ENCODE measurements at regions not wholly inside any gene's neighbourhood (a gene's known extent, or its start where the extent isn't known, plus 50 kb on each side); places are given as distances from the start of the nearest gene placed in this dataset.
"Not testable (repeated sequence)": the region's sequence is repeated elsewhere in the genome, so short reads cannot be mapped to it uniquely, and the experiment has no call there.

GRCh38 chr18:39134255-39134654 lies 1568.7 kb upstream of the CELF4 start:
- no peak for DNase-seq (ENCODE audit: low spot score)

GRCh38 chr18:39127538-39127937 lies 1561.9 kb upstream of the CELF4 start:
- not testable (repeated sequence) for DNase-seq (ENCODE audit: low spot score)

- no peak for DNase-seq (ENCODE audit: low spot score)
Observed at GRCh38 chr18:39113790-39114189, 1548.2 kb upstream of the CELF4 start.

- DNase-seq (ENCODE audit: low spot score) = no peak
Observed at GRCh38 chr18:39105104-39105503, 1539.5 kb upstream of the CELF4 start.

- DNase-seq (ENCODE audit: low spot score) = no peak
Observed at GRCh38 chr18:39072970-39073369, 1507.4 kb upstream of the CELF4 start.

GRCh38 chr18:39062426-39062825 lies 1496.8 kb upstream of the CELF4 start:
- no peak for DNase-seq (ENCODE audit: low spot score)

- no peak for DNase-seq (ENCODE audit: low spot score)
Observed at GRCh38 chr18:39058386-39059000, 1492.9 kb upstream of the CELF4 start.

- no peak for DNase-seq (ENCODE audit: low spot score)
Observed at GRCh38 chr18:39057423-39058064, 1491.9 kb upstream of the CELF4 start.

GRCh38 chr18:39053571-39053970 lies 1488.0 kb upstream of the CELF4 start:
- DNase-seq (ENCODE audit: low spot score) = no peak

GRCh38 chr18:39051013-39051412 lies 1485.4 kb upstream of the CELF4 start:
- no peak for DNase-seq (ENCODE audit: low spot score)

- DNase-seq (ENCODE audit: low spot score) = no peak
Observed at GRCh38 chr18:39039813-39040212, 1474.2 kb upstream of the CELF4 start.

GRCh38 chr18:39037925-39038324 lies 1472.3 kb upstream of the CELF4 start:
- no peak for DNase-seq (ENCODE audit: low spot score)

- no peak for DNase-seq (ENCODE audit: low spot score)
Observed at GRCh38 chr18:39033312-39033711, 1467.7 kb upstream of the CELF4 start.

GRCh38 chr18:39031647-39032046 lies 1466.0 kb upstream of the CELF4 start:
- DNase-seq (ENCODE audit: low spot score) = no peak

- DNase-seq (ENCODE audit: low spot score) = no peak
Observed at GRCh38 chr18:39030124-39030655, 1464.6 kb upstream of the CELF4 start.

GRCh38 chr18:39025531-39025930 lies 1459.9 kb upstream of the CELF4 start:
- no peak for DNase-seq (ENCODE audit: low spot score)

- DNase-seq (ENCODE audit: low spot score) = no peak
Observed at GRCh38 chr18:39019989-39020388, 1454.4 kb upstream of the CELF4 start.

GRCh38 chr18:39007031-39007902 lies 1441.7 kb upstream of the CELF4 start:
- no peak for DNase-seq (ENCODE audit: low spot score)

GRCh38 chr18:38996056-38996455 lies 1430.5 kb upstream of the CELF4 start:
- no peak for DNase-seq (ENCODE audit: low spot score)

GRCh38 chr18:38993342-38993741 lies 1427.7 kb upstream of the CELF4 start:
- DNase-seq (ENCODE audit: low spot score) = no peak

- DNase-seq (ENCODE audit: low spot score) = no peak
Observed at GRCh38 chr18:38984968-38985367, 1419.4 kb upstream of the CELF4 start.

- DNase-seq (ENCODE audit: low spot score) = no peak
Observed at GRCh38 chr18:38982072-38982471, 1416.5 kb upstream of the CELF4 start.

GRCh38 chr18:38981389-38981788 lies 1415.8 kb upstream of the CELF4 start:
- DNase-seq (ENCODE audit: low spot score) = no peak
